ENCODE measurements at regions not wholly inside any gene's neighbourhood (a gene's known extent, or its start where the extent isn't known, plus 50 kb on each side); places are given as distances from the start of the nearest gene placed in this dataset.

DNA sequence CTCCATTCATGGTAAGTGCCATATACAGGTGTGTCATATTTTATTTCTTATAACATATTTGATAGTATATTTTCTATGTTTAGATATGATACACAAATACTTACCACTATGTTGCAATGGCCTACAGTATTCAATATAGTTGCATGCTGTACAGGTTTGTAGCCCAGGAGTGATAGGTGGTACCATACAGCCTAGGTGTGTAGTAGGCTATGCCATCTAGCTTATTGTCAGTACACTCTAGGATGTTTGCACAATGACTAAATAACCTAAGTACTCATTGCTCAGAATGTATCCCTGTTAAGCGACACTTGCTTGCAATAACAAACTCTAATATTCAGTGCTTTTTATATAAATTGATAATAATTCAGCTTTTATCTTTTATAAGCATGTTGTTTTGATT is 563.1 kb upstream of the LINC00305 start:
- ATAC-seq = no peak
- TF ChIP-seq CTCF (IDR thresholded peaks at IDR 0.05) (no peak), POLR2A (IDR thresholded peaks at IDR 0.05) (no peak)
- WGBS, 2 donors = 95 to 100% methylated on average over 1 of the region's 1 CpG

DNA sequence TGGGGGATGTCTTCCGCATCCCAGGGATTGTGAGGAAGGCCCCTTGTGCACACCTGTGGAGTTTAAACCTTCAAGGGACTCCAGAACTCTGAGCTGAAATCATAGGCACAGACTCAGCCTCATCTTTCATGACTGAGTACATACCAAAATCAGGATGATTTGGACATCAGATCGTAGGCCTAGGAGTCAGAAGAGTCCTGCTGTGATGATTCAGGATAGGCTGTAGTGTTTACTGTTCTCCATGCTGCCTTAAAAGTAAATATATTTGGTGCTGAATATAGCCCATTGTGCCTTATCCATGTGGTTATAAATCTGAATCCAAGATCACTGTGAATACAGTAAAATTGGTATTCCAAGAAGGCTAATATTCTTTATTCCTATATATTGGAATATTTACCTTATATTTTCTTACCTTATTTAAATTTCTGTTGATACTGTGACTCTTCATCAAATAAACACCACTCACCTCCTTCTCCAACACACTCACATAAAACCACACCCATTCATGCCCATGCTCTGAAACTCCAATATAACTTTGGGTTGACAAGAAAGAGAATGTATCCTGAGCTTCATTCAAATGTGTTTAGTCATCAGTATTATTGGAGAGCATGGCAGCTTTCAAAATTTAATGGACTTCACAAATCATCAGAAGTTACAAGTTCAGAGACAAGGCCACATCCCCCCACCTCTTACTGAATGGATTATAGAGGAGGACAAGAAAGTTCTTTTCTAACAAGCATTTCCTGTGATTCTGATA is 561.4 kb upstream of the LINC00305 start:
- intact Hi-C loops (cut with DNase I) = no loop called here
- H3K27ac ChIP-seq = no peak overlapping the region

More for the DNA sequence above, 563.1 kb upstream of the LINC00305 start:
- Histone ChIP-seq H3K4me3 (no peak overlapping the region), H3K9me3 (no peaks in the 10 kb centered on the region), H3K27ac (no peak overlapping the region), H3K4me1 (no peaks in the 10 kb centered on the region), H3K36me3 (replicated peaks in 1 of 2; ENCODE audit: insufficient read depth in 1 of 2, low read depth in 2 of 2) (no peaks in the 10 kb centered on the region), H3K27me3 (no peaks in the 10 kb centered on the region)
- no peak for DNase-seq
- intact Hi-C loops (cut with DNase I) = no loop called here

GRCh38 chr18:64707052-64707451 is 558.2 kb upstream of the LINC00305 start:
- intact Hi-C loops (cut with DNase I) = no loop called here
- no peak for TF ChIP-seq POLR2A (IDR thresholded peaks at IDR 0.05)
- TF ChIP-seq CTCF (IDR thresholded peaks at IDR 0.05) = no peak

More for the DNA sequence above, 561.4 kb upstream of the LINC00305 start:
- ATAC-seq = no peak
- TF ChIP-seq CTCF (IDR thresholded peaks at IDR 0.05) (no peak), POLR2A (IDR thresholded peaks at IDR 0.05) (no peak)
- Histone ChIP-seq H3K36me3 (replicated peaks in 1 of 2; ENCODE audit: insufficient read depth in 1 of 2, low read depth in 2 of 2) (no peaks in the 10 kb centered on the region), H3K9me3 (no peaks in the 10 kb centered on the region), H3K27me3 (no peaks in the 10 kb centered on the region), H3K4me1 (no peaks in the 10 kb centered on the region), H3K4me3 (no peak overlapping the region)
- WGBS, 2 donors = 88 to 100% methylated on average over 2 of the region's 2 CpGs
- no peak for DNase-seq

DNA sequence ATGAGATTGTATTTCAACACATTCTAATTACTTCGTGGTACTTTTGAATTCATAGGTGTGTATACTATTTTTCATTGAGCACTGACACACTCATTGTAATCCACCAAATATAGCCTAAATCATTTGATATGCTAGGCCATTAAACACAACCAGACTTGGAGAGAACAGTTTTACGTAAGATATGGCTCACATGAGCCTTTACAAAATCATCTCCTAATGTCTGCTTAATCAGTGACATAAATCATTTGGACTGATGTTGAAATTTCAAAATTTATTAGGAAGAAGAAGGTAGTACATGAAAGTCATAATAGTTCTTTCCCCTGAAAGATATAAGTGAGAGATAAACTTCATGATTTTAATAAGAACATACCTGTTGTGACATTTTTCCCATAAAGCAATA is 550.2 kb upstream of the LINC00305 start:
- ATAC-seq (no peak), DNase-seq (no peak)
- Histone ChIP-seq H3K4me1 (no peaks in the 10 kb centered on the region), H3K27ac (no peak overlapping the region), H3K36me3 (replicated peaks in 1 of 2; ENCODE audit: insufficient read depth in 1 of 2, low read depth in 2 of 2) (no peaks in the 10 kb centered on the region), H3K27me3 (no peaks in the 10 kb centered on the region), H3K9me3 (no peaks in the 10 kb centered on the region), H3K4me3 (no peak overlapping the region)
- TF ChIP-seq POLR2A (IDR thresholded peaks at IDR 0.05) = no peak
- no peak for TF ChIP-seq CTCF (IDR thresholded peaks at IDR 0.05)
- WGBS, 2 donors = 76 to 84% methylated on average over 2 of the region's 2 CpGs
- intact Hi-C loops (cut with DNase I) = no loop called here

More at GRCh38 chr18:64707052-64707451, 558.2 kb upstream of the LINC00305 start:
- H3K27me3 ChIP-seq = no peaks in the 10 kb centered on the region
- ATAC-seq (no peak), DNase-seq (no peak)
- no peaks in the 10 kb centered on the region for H3K36me3 ChIP-seq (replicated peaks in 1 of 2; ENCODE audit: insufficient read depth in 1 of 2, low read depth in 2 of 2)
- H3K4me3 ChIP-seq = no peak overlapping the region
- H3K4me1 ChIP-seq = no peaks in the 10 kb centered on the region
- no peaks in the 10 kb centered on the region for H3K9me3 ChIP-seq
- H3K27ac ChIP-seq = no peak overlapping the region

Measured in body of pancreas (tissue), 4 donors.